ENCODE measurements at regions not wholly inside any gene's neighbourhood (a gene's known extent, or its start where the extent isn't known, plus 50 kb on each side); places are given as distances from the start of the nearest gene placed in this dataset.

DNA sequence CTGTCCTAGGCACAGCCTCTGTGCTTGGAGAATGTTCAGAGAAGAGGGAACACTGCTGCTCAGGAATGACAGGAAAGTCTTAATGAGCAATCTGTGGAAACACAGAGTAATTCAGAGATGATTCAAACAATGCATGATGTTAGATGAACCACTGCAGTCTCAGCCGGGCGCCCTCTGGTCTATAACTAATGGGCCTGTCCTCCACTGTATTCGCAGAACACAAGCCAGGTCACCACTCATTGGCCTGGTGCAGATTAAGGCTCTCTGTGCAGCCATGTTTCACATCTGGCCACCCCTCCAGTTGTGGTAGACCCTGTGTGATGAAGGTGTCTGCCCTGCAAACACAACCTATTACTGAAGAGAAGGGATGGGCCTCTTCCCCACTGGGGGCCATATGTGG lies 281.7 kb upstream of the ROPN1 start:
- no peaks in the 10 kb centered on the region for H3K9me3 ChIP-seq (ENCODE audit: control insufficient read depth, insufficient read depth, low read depth, low read length)
- TF ChIP-seq, protein P1, sequence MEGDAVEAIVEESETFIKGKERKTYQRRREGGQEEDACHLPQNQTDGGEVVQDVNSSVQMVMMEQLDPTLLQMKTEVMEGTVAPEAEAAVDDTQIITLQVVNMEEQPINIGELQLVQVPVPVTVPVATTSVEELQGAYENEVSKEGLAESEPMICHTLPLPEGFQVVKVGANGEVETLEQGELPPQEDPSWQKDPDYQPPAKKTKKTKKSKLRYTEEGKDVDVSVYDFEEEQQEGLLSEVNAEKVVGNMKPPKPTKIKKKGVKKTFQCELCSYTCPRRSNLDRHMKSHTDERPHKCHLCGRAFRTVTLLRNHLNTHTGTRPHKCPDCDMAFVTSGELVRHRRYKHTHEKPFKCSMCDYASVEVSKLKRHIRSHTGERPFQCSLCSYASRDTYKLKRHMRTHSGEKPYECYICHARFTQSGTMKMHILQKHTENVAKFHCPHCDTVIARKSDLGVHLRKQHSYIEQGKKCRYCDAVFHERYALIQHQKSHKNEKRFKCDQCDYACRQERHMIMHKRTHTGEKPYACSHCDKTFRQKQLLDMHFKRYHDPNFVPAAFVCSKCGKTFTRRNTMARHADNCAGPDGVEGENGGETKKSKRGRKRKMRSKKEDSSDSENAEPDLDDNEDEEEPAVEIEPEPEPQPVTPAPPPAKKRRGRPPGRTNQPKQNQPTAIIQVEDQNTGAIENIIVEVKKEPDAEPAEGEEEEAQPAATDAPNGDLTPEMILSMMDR (IDR thresholded peaks at IDR 0.05): no peak
- TF ChIP-seq, protein P2, sequence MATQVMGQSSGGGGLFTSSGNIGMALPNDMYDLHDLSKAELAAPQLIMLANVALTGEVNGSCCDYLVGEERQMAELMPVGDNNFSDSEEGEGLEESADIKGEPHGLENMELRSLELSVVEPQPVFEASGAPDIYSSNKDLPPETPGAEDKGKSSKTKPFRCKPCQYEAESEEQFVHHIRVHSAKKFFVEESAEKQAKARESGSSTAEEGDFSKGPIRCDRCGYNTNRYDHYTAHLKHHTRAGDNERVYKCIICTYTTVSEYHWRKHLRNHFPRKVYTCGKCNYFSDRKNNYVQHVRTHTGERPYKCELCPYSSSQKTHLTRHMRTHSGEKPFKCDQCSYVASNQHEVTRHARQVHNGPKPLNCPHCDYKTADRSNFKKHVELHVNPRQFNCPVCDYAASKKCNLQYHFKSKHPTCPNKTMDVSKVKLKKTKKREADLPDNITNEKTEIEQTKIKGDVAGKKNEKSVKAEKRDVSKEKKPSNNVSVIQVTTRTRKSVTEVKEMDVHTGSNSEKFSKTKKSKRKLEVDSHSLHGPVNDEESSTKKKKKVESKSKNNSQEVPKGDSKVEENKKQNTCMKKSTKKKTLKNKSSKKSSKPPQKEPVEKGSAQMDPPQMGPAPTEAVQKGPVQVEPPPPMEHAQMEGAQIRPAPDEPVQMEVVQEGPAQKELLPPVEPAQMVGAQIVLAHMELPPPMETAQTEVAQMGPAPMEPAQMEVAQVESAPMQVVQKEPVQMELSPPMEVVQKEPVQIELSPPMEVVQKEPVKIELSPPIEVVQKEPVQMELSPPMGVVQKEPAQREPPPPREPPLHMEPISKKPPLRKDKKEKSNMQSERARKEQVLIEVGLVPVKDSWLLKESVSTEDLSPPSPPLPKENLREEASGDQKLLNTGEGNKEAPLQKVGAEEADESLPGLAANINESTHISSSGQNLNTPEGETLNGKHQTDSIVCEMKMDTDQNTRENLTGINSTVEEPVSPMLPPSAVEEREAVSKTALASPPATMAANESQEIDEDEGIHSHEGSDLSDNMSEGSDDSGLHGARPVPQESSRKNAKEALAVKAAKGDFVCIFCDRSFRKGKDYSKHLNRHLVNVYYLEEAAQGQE (IDR thresholded peaks at IDR 0.05; ENCODE audit: insufficient read depth in 1 of 2, low read depth in 2 of 2, low read length in 1 of 2): no peak
- no TSS peak for BruUV-seq (replicated peaks)
- in situ Hi-C loops (cut with HindIII; ENCODE audit: low pct_unique_long_range_greater_than_20kb, low sequenced_read_pairs) (no loop called here), intact Hi-C loops (cut with micrococcal nuclease; ENCODE audit: unreplicated experiment) (no loop called here)
- CTCF ChIA-PET: no interaction called here
- ATAC-seq: no peak
- POLR2A ChIA-PET: no interaction called here
- DNase-seq (ENCODE audit: low read depth, low spot score): no peak
- no peak overlapping the region for H3K27ac ChIP-seq (ENCODE audit: low read length)
- H3K27me3 ChIP-seq (ENCODE audit: control insufficient read depth, insufficient read depth, low read length): peaks cover 7% of the 10 kb centered on the region
- no peak overlapping the region for H3K4me3 ChIP-seq (ENCODE audit: low read depth in 2 of 2, low read length in 2 of 2)
- no peaks in the 10 kb centered on the region for H3K4me1 ChIP-seq (ENCODE audit: control insufficient read depth, insufficient read depth, low read length)
- no peaks in the 10 kb centered on the region for H3K36me3 ChIP-seq (ENCODE audit: control insufficient read depth, insufficient read depth, low read length)

DNA sequence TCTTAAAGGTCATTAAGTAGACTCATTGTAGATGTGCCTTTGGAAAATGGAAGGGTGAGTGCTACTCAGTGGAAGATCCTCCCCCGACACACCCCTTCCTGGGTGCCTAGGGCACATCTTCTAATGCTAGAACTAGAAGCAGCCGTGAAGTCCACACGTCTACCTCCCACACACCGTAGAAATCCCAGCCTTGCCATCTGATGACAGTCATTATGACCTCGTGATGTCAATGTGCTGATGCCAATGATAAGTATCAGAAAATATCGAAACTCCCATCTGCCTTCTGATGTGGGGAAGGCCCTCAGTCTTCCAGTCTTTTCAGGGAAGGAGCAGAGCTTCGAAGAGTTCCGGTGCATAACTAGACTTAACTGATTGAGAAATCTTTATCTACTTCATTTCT lies 282.1 kb upstream of the ROPN1 start:
- in situ Hi-C loops (cut with HindIII; ENCODE audit: low pct_unique_long_range_greater_than_20kb, low sequenced_read_pairs): no loop called here
- H3K27me3 ChIP-seq (ENCODE audit: control insufficient read depth, insufficient read depth, low read length): peaks cover 7% of the 10 kb centered on the region
- H3K36me3 ChIP-seq (ENCODE audit: control insufficient read depth, insufficient read depth, low read length): no peaks in the 10 kb centered on the region
- no TSS peak for BruUV-seq (replicated peaks)
- TF ChIP-seq, protein P2 (IDR thresholded peaks at IDR 0.05; ENCODE audit: insufficient read depth in 1 of 2, low read depth in 2 of 2, low read length in 1 of 2): no peak
- TF ChIP-seq, protein P1 (IDR thresholded peaks at IDR 0.05): no peak
- TF ChIP-seq POLR2AphosphoS5 (IDR thresholded peaks at IDR 0.05; ENCODE audit: low read depth, low read length) (no peak), TCF7L2 (IDR thresholded peaks at IDR 0.05; ENCODE audit: low read depth, low read length) (no peak), SIN3A (IDR thresholded peaks at IDR 0.05; ENCODE audit: borderline replicate concordance, insufficient read depth, low read depth, low read length) (no peak)
- H3K4me3 ChIP-seq (ENCODE audit: low read depth in 2 of 2, low read length in 2 of 2): no peak overlapping the region
- H3K9me3 ChIP-seq (ENCODE audit: control insufficient read depth, insufficient read depth, low read depth, low read length): no peaks in the 10 kb centered on the region
- H3K4me1 ChIP-seq (ENCODE audit: control insufficient read depth, insufficient read depth, low read length): no peaks in the 10 kb centered on the region
- ATAC-seq (no peak), DNase-seq (ENCODE audit: low read depth, low spot score) (no peak)
- ChIA-PET CTCF (no interaction called here), POLR2A (no interaction called here)
- intact Hi-C loops (cut with micrococcal nuclease; ENCODE audit: unreplicated experiment): no loop called here
- H3K27ac ChIP-seq (ENCODE audit: low read length): no peak overlapping the region
